HepG2 (cell line): ENCODE measurements at regions not wholly inside any gene's neighbourhood (a gene's known extent, or its start where the extent isn't known, plus 50 kb on each side); places are given as distances from the start of the nearest gene placed in this dataset.

Experiments used
- ATAC-seq: fragments of 200-7000 bp; cut with Tn5 transposase; 3 replicates; pipeline ENCODE4 v1.9.1; 2020; ENCODE audit warnings: mild to moderate bottlenecking, moderate library complexity
- BruUV-seq: library from RNA; stranded (reverse); fragments of 400-500 nt; replicated peaks from 2 replicates; lab custom pipeline; 2021; lab: Mats Ljungman, UMichigan
- CTCF ChIA-PET: fragments of 300-600 bp; formaldehyde crosslinking; extraction: SDS; loops from one replicate; lab custom pipeline; 2021; ENCODE audit warnings: low total read pairs, inconsistent platforms, low intra/inter-chr PET ratio; lab: Yijun Ruan, JAX
- POLR2A ChIA-PET: fragments of 350-600 bp; sonication (Branson Sonifier 250); formaldehyde crosslinking; loops from one replicate; lab custom pipeline; 2020; ENCODE audit warnings: antibody characterized with exemption, inconsistent platforms; lab: Yijun Ruan, JAX
- DNase-seq: peaks from one replicate; pipeline ENCODE4 v3.0.0-alpha.2; 2015; ENCODE audit warnings: low spot score
- FAIRE-seq: peaks from 3 replicates; lab custom pipeline; 2011; peaks lifted over from hg19 to GRCh38; lab: Jason Lieb, UNC
- H2AFZ ChIP-seq: one replicate; pipeline ENCODE4 v1.6.1; 2011; ENCODE audit warnings: low read length, inconsistent platforms
- H3K27ac ChIP-seq: fragments of 300-600 bp; 3 replicates; pipeline ENCODE4 v1.8.0; 2011; ENCODE audit warnings: mixed run types, mild to moderate bottlenecking, mixed read lengths, low read length, inconsistent platforms; ENCODE audit not compliant: insufficient read depth; ENCODE audit errors: extremely low read length
- H3K27me3 ChIP-seq, 2 experiments: fragments of 200-600 bp in 1 of 2; 2 replicates in 1 of 2; 3 replicates in 1 of 2; pipeline versions ENCODE4 v1.6.0 to v1.8.0; 2011; ENCODE audit warnings: low read length in 2 of 2, mild to moderate bottlenecking in 2 of 2, moderate library complexity in 2 of 2, inconsistent platforms in 1 of 2; ENCODE audit not compliant: insufficient read depth in 2 of 2, control insufficient read depth in 1 of 2
- H3K36me3 ChIP-seq, 2 experiments: fragments of 200-600 bp in 1 of 2; replicated peaks in 1 of 2; 2 replicates in 1 of 2; 3 replicates in 1 of 2; pipeline versions ENCODE4 v1.5.1 to v1.8.0; 2011; ENCODE audit warnings: low read length in 2 of 2, inconsistent platforms in 1 of 2; ENCODE audit not compliant: insufficient read depth in 2 of 2, control insufficient read depth in 1 of 2
- H3K4me1 ChIP-seq: 2 replicates; pipeline ENCODE4 v1.5.1; 2012; ENCODE audit warnings: low read length, inconsistent platforms; ENCODE audit not compliant: insufficient read depth
- H3K4me2 ChIP-seq: 2 replicates; pipeline ENCODE4 v1.6.0; 2011; ENCODE audit warnings: low read depth, low read length, inconsistent platforms
- H3K4me3 ChIP-seq, 3 experiments: fragments of 200-600 bp in 1 of 3; sonication (generic), shearing (Covaris generic) in 1 of 3; replicated peaks in 1 of 3; 2 replicates each; pipeline ENCODE4 v1.5.1; 2011 to 2016; ENCODE audit warnings: low read length in 3 of 3, inconsistent platforms in 2 of 3, low read depth in 2 of 3, mild to moderate bottlenecking in 2 of 3, control low read depth in 1 of 3, mixed read lengths in 1 of 3; ENCODE audit not compliant: insufficient read depth in 1 of 3
- H3K79me2 ChIP-seq: one replicate; pipeline ENCODE4 v1.6.1; 2011; ENCODE audit warnings: low read length, inconsistent platforms; ENCODE audit not compliant: insufficient read depth
- H3K9ac ChIP-seq: 2 replicates; pipeline ENCODE4 v1.6.0; 2011; ENCODE audit warnings: mild to moderate bottlenecking, low read depth, low read length, inconsistent platforms; ENCODE audit not compliant: insufficient read depth
- H3K9me3 ChIP-seq: 2 replicates; pipeline ENCODE4 v1.5.1; 2012; ENCODE audit warnings: mild to moderate bottlenecking, low read length
- H4K20me1 ChIP-seq: 2 replicates; pipeline ENCODE4 v1.6.0; 2011; ENCODE audit warnings: inconsistent platforms, mild to moderate bottlenecking, low read length, moderate library complexity; ENCODE audit not compliant: insufficient read depth
- IKZF4 ChIP-seq: sonication (generic); formaldehyde crosslinking; IDR thresholded peaks from 2 replicates; pipeline ENCODE4 v1.5.1; 2020; ENCODE audit warnings: borderline replicate concordance, mild to moderate bottlenecking, low read depth, missing genetic modification reagents; ENCODE audit errors: not compliant biosample characterization
- SMARCE1 ChIP-seq: fragments of 450-650 bp; IDR thresholded peaks from 2 replicates; pipeline ENCODE4 v1.6.1; 2017; ENCODE audit warnings: borderline replicate concordance
- ZNF460 ChIP-seq: sonication (generic); formaldehyde crosslinking; IDR thresholded peaks from 2 replicates; pipeline ENCODE4 v1.5.1; 2020; ENCODE audit warnings: missing genetic modification reagents, mild to moderate bottlenecking, borderline replicate concordance
- WGBS: methylation state at CpG from one replicate; pipeline ENCODE4 v1.1.6; 2017; ENCODE audit warnings: low lambda C conversion rate; 5-methylcytosine and 5-hydroxymethylcytosine counted together
- in situ Hi-C: cut with HindIII; loops from 2 replicates; pipeline ENCODE4 v1.10.0; 2017; ENCODE audit warnings: low pct_unique_long_range_greater_than_20kb; ENCODE audit not compliant: extremely low pct_ligation_motif_present
- intact Hi-C: fragments of 100-400 bp; cut with micrococcal nuclease; formaldehyde crosslinking; loops from one replicate; pipeline ENCODE4 v1.10.0; 2022; ENCODE audit not compliant: unreplicated experiment
- TF ChIP-seq, protein P1 (sequence below): sonication (generic); formaldehyde crosslinking; IDR thresholded peaks from 2 replicates; pipeline ENCODE4 v1.5.0; 2020; ENCODE audit warnings: mild to moderate bottlenecking, missing genetic modification reagents, borderline replicate concordance
- TF ChIP-seq, protein P2 (sequence below): sonication (generic); formaldehyde crosslinking; IDR thresholded peaks from 2 replicates; pipeline ENCODE4 v1.4.0; 2020; ENCODE audit warnings: missing genetic modification reagents
- TF ChIP-seq, protein P3 (sequence below), 2 experiments: fragments of 450-650 bp in 1 of 2; sonication (generic) in 1 of 2; formaldehyde crosslinking in 1 of 2; IDR thresholded peaks; 2 replicates each; pipeline versions ENCODE4 v1.6.1 to v1.8.0; 2016 to 2022; ENCODE audit warnings: antibody characterized with exemption in 1 of 2, mild to moderate bottlenecking in 1 of 2, missing genetic modification reagents in 1 of 2
- TF ChIP-seq, protein P4 (sequence below): sonication (generic); IDR thresholded peaks from 2 replicates; pipeline ENCODE4 v1.6.1; 2016; ENCODE audit warnings: low read depth, borderline replicate concordance

DNA sequence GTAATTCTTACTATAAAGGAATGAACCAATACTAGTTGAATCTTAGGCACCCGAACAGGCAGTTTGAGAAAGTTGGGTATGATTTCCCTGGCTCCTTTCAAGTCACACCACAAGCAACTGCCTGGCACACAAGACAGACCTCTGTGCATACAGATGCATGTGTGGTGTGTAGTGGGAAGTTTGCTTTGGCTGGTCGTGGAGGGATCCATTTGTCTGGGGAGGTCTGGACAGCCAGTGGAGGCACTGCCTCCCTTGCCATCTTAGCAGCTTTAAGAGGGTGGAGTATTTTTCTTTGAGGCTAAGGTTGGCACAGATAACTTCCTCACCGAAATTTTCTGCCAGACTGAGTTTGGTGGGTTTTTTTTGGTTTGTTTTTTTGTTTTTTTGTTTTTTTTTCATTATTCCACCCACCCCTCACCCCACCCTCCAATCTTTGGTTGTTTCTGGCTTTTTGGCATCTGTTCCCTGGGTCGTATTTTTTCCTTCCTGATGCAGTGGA, 97.1 kb downstream of the TMEM212 start:
- H3K36me3 ChIP-seq = no peaks in the 10 kb centered on the region
- H3K4me1 ChIP-seq = peaks cover 41% of the 10 kb centered on the region
- H3K27ac ChIP-seq = no peak overlapping the region
- intact Hi-C loops = no loop called here
- ChIA-PET CTCF (no interaction called here), POLR2A (no interaction called here)
- no peaks in the 10 kb centered on the region for H3K27me3 ChIP-seq
- H3K9ac ChIP-seq = no peak overlapping the region
- DNase-seq = no peak
- no peaks in the 10 kb centered on the region for H3K79me2 ChIP-seq
- 84% methylated on average over 3 of the region's 4 CpGs for WGBS
- no peak overlapping the region for H3K4me2 ChIP-seq
- H2AFZ ChIP-seq = no peak overlapping the region
- in situ Hi-C loops = no loop called here
- no peak for FAIRE-seq
- H3K4me3 ChIP-seq = no peak overlapping the region
- no peaks in the 10 kb centered on the region for H3K9me3 ChIP-seq
- BruUV-seq = no TSS peak
- no peaks in the 10 kb centered on the region for H4K20me1 ChIP-seq
- no peak for ATAC-seq
- TF ChIP-seq, protein P1, sequence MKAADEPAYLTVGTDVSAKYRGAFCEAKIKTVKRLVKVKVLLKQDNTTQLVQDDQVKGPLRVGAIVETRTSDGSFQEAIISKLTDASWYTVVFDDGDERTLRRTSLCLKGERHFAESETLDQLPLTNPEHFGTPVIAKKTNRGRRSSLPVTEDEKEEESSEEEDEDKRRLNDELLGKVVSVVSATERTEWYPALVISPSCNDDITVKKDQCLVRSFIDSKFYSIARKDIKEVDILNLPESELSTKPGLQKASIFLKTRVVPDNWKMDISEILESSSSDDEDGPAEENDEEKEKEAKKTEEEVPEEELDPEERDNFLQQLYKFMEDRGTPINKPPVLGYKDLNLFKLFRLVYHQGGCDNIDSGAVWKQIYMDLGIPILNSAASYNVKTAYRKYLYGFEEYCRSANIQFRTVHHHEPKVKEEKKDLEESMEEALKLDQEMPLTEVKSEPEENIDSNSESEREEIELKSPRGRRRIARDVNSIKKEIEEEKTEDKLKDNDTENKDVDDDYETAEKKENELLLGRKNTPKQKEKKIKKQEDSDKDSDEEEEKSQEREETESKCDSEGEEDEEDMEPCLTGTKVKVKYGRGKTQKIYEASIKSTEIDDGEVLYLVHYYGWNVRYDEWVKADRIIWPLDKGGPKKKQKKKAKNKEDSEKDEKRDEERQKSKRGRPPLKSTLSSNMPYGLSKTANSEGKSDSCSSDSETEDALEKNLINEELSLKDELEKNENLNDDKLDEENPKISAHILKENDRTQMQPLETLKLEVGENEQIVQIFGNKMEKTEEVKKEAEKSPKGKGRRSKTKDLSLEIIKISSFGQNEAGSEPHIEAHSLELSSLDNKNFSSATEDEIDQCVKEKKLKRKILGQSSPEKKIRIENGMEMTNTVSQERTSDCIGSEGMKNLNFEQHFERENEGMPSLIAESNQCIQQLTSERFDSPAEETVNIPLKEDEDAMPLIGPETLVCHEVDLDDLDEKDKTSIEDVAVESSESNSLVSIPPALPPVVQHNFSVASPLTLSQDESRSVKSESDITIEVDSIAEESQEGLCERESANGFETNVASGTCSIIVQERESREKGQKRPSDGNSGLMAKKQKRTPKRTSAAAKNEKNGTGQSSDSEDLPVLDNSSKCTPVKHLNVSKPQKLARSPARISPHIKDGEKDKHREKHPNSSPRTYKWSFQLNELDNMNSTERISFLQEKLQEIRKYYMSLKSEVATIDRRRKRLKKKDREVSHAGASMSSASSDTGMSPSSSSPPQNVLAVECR (CRISPR knock-in tag) = no peak
- TF ChIP-seq, protein P2, sequence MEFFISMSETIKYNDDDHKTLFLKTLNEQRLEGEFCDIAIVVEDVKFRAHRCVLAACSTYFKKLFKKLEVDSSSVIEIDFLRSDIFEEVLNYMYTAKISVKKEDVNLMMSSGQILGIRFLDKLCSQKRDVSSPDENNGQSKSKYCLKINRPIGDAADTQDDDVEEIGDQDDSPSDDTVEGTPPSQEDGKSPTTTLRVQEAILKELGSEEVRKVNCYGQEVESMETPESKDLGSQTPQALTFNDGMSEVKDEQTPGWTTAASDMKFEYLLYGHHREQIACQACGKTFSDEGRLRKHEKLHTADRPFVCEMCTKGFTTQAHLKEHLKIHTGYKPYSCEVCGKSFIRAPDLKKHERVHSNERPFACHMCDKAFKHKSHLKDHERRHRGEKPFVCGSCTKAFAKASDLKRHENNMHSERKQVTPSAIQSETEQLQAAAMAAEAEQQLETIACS (CRISPR knock-in tag) = no peak
- no peak for TF ChIP-seq SMARCE1
- TF ChIP-seq, protein P3, sequence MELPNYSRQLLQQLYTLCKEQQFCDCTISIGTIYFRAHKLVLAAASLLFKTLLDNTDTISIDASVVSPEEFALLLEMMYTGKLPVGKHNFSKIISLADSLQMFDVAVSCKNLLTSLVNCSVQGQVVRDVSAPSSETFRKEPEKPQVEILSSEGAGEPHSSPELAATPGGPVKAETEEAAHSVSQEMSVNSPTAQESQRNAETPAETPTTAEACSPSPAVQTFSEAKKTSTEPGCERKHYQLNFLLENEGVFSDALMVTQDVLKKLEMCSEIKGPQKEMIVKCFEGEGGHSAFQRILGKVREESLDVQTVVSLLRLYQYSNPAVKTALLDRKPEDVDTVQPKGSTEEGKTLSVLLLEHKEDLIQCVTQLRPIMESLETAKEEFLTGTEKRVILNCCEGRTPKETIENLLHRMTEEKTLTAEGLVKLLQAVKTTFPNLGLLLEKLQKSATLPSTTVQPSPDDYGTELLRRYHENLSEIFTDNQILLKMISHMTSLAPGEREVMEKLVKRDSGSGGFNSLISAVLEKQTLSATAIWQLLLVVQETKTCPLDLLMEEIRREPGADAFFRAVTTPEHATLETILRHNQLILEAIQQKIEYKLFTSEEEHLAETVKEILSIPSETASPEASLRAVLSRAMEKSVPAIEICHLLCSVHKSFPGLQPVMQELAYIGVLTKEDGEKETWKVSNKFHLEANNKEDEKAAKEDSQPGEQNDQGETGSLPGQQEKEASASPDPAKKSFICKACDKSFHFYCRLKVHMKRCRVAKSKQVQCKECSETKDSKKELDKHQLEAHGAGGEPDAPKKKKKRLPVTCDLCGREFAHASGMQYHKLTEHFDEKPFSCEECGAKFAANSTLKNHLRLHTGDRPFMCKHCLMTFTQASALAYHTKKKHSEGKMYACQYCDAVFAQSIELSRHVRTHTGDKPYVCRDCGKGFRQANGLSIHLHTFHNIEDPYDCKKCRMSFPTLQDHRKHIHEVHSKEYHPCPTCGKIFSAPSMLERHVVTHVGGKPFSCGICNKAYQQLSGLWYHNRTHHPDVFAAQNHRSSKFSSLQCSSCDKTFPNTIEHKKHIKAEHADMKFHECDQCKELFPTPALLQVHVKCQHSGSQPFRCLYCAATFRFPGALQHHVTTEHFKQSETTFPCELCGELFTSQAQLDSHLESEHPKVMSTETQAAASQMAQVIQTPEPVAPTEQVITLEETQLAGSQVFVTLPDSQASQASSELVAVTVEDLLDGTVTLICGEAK (IDR thresholded peaks at IDR 0.05) = no peak
- TF ChIP-seq, protein P3 (CRISPR knock-in tag; IDR thresholded peaks at IDR 0.05) = no peak
- TF ChIP-seq ZNF460 (CRISPR knock-in tag) = no peak
- TF ChIP-seq IKZF4 = no peak
- TF ChIP-seq, protein P4, sequence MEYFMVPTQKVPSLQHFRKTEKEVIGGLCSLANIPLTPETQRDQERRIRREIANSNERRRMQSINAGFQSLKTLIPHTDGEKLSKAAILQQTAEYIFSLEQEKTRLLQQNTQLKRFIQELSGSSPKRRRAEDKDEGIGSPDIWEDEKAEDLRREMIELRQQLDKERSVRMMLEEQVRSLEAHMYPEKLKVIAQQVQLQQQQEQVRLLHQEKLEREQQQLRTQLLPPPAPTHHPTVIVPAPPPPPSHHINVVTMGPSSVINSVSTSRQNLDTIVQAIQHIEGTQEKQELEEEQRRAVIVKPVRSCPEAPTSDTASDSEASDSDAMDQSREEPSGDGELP = no peak
